ENCODE measurements at regions not wholly inside any gene's neighbourhood (a gene's known extent, or its start where the extent isn't known, plus 50 kb on each side); places are given as distances from the start of the nearest gene placed in this dataset.

- Histone ChIP-seq H3K27ac (no peak overlapping the region), H3K4me3 (no peak overlapping the region)
- TF ChIP-seq, protein P1, sequence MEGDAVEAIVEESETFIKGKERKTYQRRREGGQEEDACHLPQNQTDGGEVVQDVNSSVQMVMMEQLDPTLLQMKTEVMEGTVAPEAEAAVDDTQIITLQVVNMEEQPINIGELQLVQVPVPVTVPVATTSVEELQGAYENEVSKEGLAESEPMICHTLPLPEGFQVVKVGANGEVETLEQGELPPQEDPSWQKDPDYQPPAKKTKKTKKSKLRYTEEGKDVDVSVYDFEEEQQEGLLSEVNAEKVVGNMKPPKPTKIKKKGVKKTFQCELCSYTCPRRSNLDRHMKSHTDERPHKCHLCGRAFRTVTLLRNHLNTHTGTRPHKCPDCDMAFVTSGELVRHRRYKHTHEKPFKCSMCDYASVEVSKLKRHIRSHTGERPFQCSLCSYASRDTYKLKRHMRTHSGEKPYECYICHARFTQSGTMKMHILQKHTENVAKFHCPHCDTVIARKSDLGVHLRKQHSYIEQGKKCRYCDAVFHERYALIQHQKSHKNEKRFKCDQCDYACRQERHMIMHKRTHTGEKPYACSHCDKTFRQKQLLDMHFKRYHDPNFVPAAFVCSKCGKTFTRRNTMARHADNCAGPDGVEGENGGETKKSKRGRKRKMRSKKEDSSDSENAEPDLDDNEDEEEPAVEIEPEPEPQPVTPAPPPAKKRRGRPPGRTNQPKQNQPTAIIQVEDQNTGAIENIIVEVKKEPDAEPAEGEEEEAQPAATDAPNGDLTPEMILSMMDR (IDR thresholded peaks at IDR 0.05) = no peak
- no peak for DNase-seq (ENCODE audit: low spot score)
Measured at GRCh38 chr19:30118221-30118620, 176.2 kb downstream of the URI1 start.

- TF ChIP-seq, protein P1 (IDR thresholded peaks at IDR 0.05) = no peak
- Histone ChIP-seq H3K4me3 (no peak overlapping the region), H3K27ac (no peak overlapping the region)
- no peak for DNase-seq (ENCODE audit: low spot score)
Measured at GRCh38 chr19:30118760-30119159, 176.7 kb downstream of the URI1 start.

DNA sequence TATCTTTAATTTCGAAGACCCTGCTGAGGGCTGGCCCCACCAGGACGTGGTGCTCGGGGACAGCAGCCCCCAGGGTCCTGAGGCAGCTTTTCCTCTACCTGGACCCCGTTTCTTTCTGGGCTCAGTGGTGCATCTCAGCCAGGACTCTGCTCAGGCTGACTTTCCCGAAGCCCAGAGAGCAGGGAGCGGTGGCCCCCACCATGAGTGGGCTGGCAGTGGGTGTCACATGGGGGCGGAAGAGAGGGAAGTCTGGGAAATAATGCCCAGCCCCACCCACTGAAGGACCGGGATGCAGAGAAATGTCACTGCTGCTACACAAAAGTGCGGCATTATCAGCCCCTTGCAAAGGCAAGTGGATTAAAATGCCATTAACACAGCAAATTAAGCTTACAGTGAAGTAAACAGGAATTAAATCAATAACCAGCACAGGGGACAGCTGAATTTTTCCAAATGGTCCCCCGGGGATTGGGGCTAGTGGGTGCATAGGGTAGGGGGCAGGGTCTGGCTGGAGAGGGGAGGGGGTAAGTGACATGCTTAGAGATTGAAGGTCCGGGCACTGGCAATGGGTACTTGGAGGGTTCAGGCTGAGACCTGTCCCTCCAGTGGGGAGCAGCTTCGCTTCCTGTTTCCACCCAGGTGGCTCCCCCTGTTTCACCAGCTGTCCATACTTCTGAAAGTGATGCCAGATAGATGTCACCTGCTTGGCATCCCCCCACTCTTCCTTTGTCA, 177.3 kb downstream of the URI1 start:
- H3K4me3 ChIP-seq = no peak overlapping the region

GRCh38 chr19:30120860-30121484, 178.9 kb downstream of the URI1 start:
- Histone ChIP-seq H3K4me3 (no peak overlapping the region), H3K27ac (no peak overlapping the region)
- TF ChIP-seq, protein P1 (IDR thresholded peaks at IDR 0.05) = no peak
- DNase-seq (ENCODE audit: low spot score) = no peak

More for the DNA sequence above, 177.3 kb downstream of the URI1 start:
- TF ChIP-seq, protein P1 (IDR thresholded peaks at IDR 0.05) = no peak
- H3K27ac ChIP-seq = no peak overlapping the region
- DNase-seq (ENCODE audit: low spot score) = no peak

DNA sequence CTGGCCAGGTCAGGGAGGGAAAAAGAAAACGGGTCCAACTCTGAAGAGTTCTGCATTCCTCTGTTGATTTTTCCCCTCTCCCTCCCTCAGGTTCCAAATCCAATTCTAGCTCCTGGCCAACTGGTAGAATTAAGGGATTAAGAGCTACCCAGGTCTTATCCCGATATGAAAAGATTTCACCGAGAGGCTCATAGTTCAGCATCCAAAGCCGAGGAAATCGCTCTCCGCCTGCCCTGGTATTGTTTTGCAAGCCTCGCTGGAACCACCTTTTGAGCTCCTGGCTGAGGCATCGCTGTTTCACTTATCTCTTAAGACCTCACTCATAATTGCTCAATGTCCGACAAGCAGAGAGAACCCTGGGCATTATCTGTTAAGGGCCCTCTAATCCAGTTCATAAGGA, 180.4 kb downstream of the URI1 start:
- TF ChIP-seq, protein P1 (IDR thresholded peaks at IDR 0.05) = no peak
- DNase-seq (ENCODE audit: low spot score) = no peak

DNA sequence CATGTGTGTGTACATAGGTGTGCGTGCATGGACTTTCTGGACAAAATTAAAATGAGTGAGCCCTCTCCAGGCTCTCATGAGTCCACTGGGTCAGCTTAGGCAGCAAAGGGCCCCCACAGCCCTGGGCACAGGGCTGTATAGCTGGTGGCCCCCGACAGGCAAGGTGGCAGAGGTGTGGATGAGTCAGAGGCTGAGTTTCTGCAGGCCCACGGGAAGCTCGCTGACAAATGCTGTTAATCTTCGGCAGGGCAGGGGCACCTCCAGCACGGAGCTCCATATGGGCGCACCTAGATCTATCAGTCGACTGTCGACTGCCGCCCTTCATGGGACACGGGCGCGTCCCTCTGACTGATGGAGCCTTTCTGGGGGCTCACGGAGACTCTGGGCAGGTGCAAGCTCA, 181.1 kb downstream of the URI1 start:
- DNase-seq (ENCODE audit: low spot score) = no peak
- TF ChIP-seq, protein P1 (IDR thresholded peaks at IDR 0.05) = no peak
- Histone ChIP-seq H3K4me3 (no peak overlapping the region), H3K27ac (no peak overlapping the region)

More for the DNA sequence above, 180.4 kb downstream of the URI1 start:
- H3K27ac ChIP-seq = no peak overlapping the region
- H3K4me3 ChIP-seq = no peak overlapping the region

- no peak for DNase-seq (ENCODE audit: low spot score)
- H3K27ac ChIP-seq = no peak overlapping the region
- TF ChIP-seq, protein P1 (IDR thresholded peaks at IDR 0.05) = no peak
- no peak overlapping the region for H3K4me3 ChIP-seq
Measured at GRCh38 chr19:30123611-30124010, 181.6 kb downstream of the URI1 start.
